SK-MEL-5 (cell line): ENCODE measurements at regions not wholly inside any gene's neighbourhood (a gene's known extent, or its start where the extent isn't known, plus 50 kb on each side); places are given as distances from the start of the nearest gene placed in this dataset.
"Not testable (repeated sequence)": the region's sequence is repeated elsewhere in the genome, so short reads cannot be mapped to it uniquely, and the experiment has no call there.

ENCODE experiments used
- DNase-seq: peaks from one replicate; pipeline ENCODE4 v3.0.0-alpha.2; 2016; ENCODE audit warnings: low read depth, low spot score
- in situ Hi-C: cut with HindIII; loops from 2 replicates; pipeline ENCODE4 v1.10.0; 2016; ENCODE audit warnings: low sequenced_read_pairs, high pct_unique_total_duplicates, low pct_unique_long_range_greater_than_20kb

GRCh38 chr17:70271672-70272071, 102.3 kb downstream of the KCNJ2 start:
- in situ Hi-C loops, result no loop called here
- no peak for DNase-seq

GRCh38 chr17:70274255-70274654, 104.9 kb downstream of the KCNJ2 start:
- DNase-seq, result no peak
- in situ Hi-C loops, result no loop called here

- in situ Hi-C loops, result no loop called here
- no peak for DNase-seq
These were observed 107.6 kb downstream of the KCNJ2 start for GRCh38 chr17:70276906-70277305.

GRCh38 chr17:70278844-70279462, 109.6 kb downstream of the KCNJ2 start:
- in situ Hi-C loops, result no loop called here
- DNase-seq, result no peak

GRCh38 chr17:70286391-70286790, 117.1 kb downstream of the KCNJ2 start:
- no peak for DNase-seq
- in situ Hi-C loops, result no loop called here

- in situ Hi-C loops, result no loop called here
- DNase-seq, result no peak
These were observed 119.4 kb downstream of the KCNJ2 start for GRCh38 chr17:70288540-70289290.

GRCh38 chr17:70290770-70291169, 121.4 kb downstream of the KCNJ2 start:
- in situ Hi-C loops, result no loop called here

GRCh38 chr17:70292366-70292765, 123.0 kb downstream of the KCNJ2 start:
- no peak for DNase-seq
- in situ Hi-C loops, result no loop called here

More at GRCh38 chr17:70290770-70291169, 121.4 kb downstream of the KCNJ2 start:
- no peak for DNase-seq

- in situ Hi-C loops, DNase-seq: not testable (repeated sequence)
These were observed 124.4 kb downstream of the KCNJ2 start for GRCh38 chr17:70293564-70294310.

GRCh38 chr17:70295329-70295728, 126.0 kb downstream of the KCNJ2 start:
- in situ Hi-C loops, result no loop called here
- no peak for DNase-seq

GRCh38 chr17:70295731-70296130, 126.4 kb downstream of the KCNJ2 start:
- DNase-seq, result no peak
- in situ Hi-C loops, result no loop called here

GRCh38 chr17:70296456-70296855, 127.1 kb downstream of the KCNJ2 start:
- DNase-seq, result no peak
- in situ Hi-C loops, result no loop called here

GRCh38 chr17:70297397-70297796, 128.1 kb downstream of the KCNJ2 start:
- no peak for DNase-seq
- in situ Hi-C loops, result no loop called here

GRCh38 chr17:70298929-70299531, 129.7 kb downstream of the KCNJ2 start:
- in situ Hi-C loops, result no loop called here
- DNase-seq, result no peak

GRCh38 chr17:70307430-70308225, 138.3 kb downstream of the KCNJ2 start:
- in situ Hi-C loops, result no loop called here
- no peak for DNase-seq

GRCh38 chr17:70308618-70309017, 139.3 kb downstream of the KCNJ2 start:
- in situ Hi-C loops, result no loop called here
- no peak for DNase-seq

- no peak for DNase-seq
- in situ Hi-C loops, result no loop called here
These were observed 140.9 kb downstream of the KCNJ2 start for GRCh38 chr17:70310221-70310672.
